T-helper 2 cell (primary cell): ENCODE measurements at regions not wholly inside any gene's neighbourhood (a gene's known extent, or its start where the extent isn't known, plus 50 kb on each side); places are given as distances from the start of the nearest gene placed in this dataset.

Experiments used
- DNase-seq, 5 experiments: peaks; one replicate each; pipeline versions ENCODE4 v3.0.0 to v3.0.0-alpha.2; 2012 to 2022

DNA sequence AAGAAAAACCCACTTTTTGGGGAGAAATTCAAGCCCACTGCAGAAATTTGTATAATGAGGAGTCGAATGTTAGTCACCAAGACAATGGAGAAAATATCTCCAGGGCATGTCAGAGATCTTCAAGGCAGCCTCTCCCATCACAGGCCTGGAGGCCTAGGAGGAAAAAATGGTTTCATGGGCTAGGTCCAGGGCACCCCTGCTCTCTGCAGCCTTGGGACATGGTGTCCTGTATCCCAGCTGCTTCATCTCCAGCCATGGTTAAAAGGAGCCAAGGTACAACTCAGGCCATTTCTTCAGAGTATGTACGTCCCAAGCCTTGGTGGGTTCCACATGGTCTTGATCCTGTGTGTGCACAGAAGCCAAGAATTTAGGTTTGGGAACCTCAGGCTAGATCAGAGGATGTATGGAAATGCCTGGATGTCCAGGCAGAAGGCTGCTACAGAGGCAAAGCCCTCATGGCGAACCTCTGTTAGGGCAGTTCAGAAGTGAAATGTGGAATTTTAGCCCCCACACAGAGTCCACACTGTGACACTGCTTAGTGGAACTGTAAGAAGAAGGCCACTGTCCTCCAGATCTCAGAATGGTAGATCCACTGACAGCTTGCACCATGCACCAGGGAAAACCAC, 561.4 kb downstream of the ISL1 start:
- no peak for DNase-seq

DNA sequence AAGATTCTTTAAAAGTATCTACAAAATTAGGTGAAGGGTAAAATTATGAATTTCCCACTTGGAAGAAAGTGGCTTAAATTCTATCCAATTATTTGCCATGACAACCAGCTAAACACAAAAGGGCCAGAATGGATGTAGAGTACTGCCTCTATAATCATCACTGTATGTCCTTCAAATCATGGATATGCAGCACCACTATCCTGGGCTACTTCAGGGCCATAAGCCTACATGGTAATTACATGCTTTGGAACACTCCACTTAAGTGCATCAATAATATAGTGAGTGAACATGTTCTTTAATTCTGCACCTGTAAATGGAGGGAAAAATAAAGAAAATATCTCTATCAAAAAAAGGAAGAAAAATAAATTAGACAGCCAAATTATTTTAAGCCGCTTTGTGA, 575.2 kb downstream of the ISL1 start:
- no peak for DNase-seq

DNA sequence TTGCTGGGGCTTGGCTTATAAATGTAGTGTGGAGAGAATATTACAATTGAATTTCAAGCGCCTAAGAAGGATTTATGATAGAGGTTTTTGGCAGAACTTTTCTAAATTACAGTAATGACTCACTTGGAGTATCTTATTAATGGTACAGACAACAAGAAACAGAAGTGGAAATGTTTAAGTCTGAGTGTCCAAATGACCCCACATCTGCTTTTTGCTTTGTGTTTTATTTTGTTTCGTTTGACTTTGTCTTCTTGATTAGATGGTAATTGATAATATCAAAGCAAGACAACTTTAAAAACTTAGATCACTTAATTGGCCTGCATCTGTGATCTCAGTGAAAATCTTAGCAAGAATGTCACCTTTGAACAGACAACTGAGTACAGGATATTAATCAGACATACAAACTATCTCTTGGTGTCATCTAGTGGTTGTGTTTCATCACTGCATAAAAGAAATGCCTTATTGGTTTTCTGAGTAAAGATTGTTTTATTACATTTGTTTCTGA, 577.4 kb downstream of the ISL1 start:
- no peak for DNase-seq

DNA sequence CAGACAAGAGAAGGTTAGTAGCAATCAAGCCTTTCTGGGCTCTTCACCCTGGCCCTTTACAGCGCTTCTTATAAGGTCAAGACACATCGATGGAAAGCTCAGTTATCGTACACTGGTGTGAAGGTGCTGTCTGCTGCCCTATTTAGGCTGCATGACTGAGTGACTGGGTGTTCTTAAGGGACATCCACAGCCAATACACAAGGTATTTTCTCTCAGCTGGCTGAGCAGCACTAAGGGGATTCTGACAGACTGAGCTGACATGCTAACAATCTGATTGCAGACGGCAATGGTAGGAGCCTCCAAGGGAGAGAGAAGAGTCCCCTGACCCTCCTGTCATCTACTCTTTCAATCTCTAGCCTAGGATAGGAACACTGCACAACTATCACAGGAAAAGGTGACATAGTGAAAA, 577.9 kb downstream of the ISL1 start:
- no peak for DNase-seq

DNA sequence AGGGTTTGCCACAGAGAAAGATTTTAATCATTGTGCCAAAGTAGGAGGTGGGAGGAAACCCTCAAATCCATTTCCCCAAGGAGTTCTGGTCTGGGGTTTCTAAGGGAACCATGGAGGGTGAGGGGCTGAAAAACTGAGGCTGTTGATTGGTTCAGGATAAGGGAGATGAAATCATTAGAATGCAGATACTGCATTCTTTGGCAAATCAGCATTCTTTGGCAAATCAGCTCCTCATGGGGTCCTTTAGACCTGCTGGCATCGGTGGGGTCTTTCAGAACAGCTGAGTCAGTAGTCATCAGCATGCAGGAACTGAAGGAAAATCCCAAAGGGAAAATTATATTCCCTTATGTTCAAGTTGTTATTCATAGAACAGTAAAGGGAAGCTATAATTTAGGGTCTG, 585.5 kb downstream of the ISL1 start:
- DNase-seq: no peak

DNA sequence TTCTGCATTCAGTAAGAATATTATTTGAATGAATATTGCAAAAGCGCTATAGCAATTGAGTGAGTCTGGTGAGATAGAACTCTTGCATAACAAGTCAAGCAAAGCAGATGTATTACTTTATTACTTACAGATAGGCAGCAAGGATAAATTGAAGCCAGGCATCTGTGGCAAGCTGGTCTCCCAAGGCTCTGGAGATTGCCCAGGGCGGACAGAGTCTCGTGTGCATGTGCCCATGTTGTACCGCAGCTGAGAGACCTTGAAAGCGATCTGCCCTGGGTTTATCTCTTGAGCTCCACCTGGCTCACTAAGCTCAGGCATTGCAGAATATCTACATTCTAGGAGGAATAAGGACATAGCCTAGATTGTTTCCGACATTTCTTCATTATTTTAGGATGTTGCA, 591.6 kb downstream of the ISL1 start:
- no peak for DNase-seq

DNA sequence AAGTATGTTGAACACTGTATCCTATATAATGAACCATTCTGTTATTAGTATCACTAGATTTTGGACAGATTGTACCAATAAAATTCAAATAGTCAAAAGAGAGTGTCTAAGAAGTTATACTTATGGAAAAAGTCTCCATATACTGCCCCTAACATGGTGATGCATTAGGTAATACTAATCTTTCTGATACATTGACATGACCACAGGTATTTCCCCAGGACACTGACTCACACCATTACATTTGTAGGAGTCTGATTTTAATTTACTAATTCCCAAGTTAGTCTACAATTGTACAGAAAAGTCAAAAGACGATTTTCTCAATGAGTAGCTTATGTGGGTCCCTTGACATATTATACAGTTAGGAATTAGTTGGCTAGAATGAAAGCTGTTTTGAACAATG, 593.8 kb downstream of the ISL1 start:
- no peak for DNase-seq

DNA sequence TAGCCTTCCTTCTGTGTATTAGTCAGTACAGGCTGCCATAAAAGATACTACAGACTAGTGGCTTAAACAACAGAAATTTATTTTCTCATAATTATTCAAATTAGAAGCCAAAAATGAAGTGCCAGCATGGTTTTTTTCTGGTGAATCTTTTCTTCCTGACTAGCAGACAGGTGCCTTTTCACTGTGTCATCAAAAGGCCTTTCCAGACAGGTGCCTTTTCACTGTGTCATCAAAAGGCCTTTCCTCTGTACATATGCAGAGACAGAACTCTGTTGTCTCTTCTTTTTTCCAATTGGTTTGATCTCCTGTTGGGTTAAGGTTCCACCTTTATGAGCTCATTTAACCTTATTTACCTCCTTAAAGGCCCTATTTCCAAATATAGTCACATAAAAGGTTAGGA, 599.9 kb downstream of the ISL1 start:
- no peak for DNase-seq

DNA sequence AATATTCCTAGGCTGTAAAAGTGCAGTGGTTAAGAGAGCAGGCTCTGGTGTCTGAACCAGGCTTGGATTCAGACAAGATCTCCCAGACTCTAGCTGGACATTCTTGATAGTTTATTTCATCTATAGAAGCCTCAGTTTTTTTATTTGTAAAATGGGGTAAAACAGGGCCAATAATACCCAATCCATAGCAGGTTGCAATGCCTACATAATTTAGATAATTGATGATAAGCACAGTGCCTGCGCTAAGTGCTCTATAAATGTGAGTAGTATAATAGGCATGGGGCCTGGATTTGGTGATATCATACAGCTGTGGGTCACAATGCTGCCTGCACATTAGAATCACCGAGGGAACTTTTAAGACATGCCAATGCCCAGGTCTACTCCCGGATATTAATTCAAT, 603.5 kb downstream of the ISL1 start:
- DNase-seq: no peak

DNA sequence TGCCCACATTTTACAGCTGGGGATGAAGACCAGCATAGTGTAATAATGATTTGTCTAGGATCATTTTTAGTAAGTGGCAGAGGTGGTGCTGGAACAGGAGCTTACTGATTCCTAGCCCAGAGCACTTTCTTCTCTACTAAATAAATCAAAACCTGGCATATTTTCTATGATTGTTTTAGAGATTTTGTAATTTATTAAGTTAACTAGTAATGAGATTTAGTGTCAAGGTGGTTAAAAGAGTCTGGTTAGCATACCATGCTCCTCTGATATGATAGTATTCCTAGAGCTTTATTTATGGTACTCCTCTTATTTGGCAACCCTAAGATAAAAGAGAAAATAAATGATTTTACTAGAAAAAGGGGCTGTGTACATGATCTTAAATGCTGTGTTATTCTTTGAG, 604.0 kb downstream of the ISL1 start:
- no peak for DNase-seq

DNA sequence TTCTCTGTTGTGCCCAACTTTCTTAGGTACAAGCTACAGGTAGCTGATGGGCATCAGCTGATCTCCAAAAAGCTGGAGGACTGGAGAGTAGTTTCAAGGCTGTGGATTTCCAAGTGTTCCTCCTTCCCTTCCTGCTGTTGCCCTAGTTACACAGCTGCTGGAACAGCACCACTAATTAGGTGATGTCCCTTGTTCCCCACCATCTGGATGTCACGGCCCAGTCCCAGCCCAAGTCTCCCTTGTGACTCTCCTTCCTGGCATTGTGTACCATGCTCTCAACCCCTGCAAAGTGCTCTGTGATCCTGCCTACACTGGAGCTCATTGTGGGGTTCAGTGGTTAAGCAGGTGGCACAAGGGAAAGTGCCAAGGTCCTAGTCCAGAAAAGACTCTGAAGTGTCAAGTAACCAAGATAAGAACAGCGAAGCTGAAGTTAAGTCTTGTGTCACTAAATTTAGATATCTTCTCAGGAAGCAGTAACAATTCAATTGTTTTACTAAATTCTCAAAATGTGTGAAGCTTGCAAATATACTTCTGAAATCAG, 604.5 kb downstream of the ISL1 start:
- DNase-seq: peak in 1 of 5 experiments; percentile 0

DNA sequence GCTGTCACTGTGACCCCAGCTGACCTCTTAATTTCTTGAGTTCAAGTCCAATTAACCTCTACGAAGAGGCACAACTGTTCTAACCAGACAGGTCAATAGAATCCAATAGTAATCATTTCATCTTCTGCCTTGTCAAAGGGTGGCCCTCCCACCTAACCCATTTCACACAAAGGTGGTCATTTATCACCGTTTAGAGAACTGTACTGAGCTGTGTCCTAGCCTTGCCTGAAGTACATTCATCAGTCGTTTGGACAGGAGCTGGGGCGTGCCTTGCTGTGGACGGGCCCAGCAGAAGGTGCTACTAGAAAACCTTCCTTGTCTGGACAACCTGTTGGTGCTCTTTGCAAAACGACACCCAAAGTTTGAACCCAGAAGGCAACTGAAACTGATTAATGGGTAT, 605.4 kb downstream of the ISL1 start:
- DNase-seq: no peak

DNA sequence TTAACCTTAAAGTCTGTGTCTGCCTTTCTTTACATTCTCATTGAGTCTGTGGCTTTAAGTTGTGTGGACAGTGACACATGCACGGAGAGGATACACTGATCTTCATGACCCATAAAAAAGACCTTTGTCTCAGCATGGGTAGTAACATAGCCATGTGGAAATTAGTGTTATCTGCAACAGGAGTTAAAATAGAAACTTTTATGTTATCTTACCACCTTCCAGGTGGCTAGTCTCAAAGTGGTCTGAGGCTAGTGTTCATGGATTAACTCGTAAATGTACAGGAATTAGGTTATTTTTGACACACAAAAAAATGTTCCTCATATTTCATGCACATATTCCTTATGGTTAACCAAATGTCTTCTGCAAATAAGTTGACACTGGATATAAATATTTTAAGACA, 607.0 kb downstream of the ISL1 start:
- DNase-seq: no peak

DNA sequence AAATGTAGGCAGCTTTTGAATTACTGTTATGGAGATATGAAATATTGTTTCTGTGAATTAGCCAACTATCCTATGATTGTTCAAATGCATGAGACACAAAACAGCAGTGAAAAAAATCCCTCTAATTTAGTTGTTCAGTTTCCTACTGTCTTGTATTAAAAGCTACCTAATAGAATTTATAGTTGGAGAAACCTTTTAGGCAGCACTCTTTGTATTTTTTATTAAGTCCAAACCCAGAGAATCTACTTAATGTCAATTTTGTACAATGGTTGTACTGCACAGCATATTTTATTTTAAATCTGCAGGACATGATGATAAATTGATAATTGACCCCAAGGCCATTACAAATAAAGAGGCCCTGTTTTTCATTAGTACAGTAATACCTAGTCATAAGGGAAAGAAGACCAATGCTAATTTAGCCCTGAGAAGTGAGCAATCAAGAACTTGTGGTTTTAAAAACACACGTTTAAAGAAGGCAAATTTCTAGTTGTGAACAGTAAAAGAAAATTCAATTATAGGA, 607.5 kb downstream of the ISL1 start:
- DNase-seq: no peak

DNA sequence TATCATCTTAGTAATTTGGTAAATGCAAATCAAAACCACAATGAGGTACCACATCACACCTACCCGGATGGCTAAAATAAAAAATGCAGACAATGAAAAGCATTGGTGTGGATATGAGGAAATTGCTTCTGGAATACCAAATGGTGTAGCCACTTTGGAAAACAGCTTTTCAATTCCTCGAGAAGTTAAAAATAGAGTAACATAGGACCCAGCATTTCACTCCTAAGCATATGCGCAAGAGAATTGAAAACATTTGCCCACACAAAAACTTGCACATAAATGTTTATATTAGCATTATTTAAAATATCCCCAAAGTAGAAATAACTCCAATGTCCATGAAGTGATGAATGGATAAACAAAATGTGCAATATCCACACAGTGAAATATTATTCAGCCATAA, 608.7 kb downstream of the ISL1 start:
- no peak for DNase-seq

DNA sequence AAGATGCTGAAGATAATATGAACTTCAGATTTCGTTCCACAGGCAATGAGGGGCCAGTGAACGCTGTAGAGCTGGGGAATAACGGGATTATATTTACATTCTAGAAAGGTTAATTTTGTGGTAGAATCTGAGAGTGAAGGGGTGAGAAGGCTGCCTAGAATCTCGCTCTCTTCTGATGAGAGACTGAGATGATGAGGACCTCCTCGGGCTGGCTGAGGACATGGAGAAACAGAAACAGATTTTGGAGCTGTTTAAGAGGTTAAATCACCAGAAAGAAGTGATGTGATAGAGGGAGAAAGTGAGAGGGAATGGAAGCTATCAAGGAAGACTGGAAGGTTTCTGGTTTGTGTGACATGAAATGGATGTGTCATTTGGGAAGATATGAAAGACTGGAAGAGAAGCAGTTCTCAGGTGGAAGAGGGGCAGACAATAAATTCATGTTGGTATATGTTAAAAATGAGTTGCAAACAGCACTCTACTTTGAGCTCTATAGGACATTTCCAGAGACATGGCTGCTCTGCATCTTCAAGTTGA, 612.6 kb downstream of the ISL1 start:
- DNase-seq: no peak

DNA sequence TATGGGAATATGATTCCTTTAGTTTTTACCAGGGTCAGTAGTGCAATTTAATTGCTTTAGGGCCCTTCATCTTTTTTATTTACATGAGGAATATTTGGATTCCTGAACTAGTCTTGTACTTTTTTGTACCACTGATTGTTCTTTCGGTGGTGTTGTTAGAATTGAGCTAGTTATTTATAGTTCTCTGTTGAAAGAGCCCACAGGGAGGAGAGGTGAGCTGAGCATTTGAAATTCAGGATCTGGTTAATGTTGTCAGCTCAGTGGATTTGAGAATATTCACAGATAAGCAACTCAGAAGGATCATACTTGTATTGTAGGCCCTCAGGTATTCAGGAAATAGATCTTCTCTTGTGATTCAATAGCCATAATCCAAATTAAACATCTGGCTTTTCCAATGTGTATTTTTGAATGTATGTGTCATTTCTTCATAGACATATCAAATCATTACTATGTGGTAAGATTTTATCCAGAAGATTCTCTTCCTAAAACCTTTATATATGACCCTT, 613.2 kb downstream of the ISL1 start:
- no peak for DNase-seq

DNA sequence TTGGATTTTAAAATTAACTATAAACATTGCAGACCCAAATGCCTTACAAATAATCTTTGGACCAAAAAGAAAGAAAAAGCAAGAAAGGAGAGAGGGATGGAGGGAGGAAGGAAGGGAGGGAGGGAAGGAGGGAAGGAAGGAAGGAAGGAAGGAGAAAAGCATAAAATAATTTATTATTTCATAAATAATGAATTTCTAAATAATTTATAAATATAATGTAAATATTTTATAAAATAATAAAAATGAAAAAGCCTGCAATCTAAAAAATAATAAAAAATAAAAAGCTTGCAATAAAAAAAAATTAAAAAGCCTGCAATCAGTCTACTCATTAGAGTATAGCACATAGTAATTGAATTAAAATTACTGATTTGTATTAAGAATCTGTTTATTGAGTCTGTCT, 614.3 kb downstream of the ISL1 start:
- DNase-seq: no peak

DNA sequence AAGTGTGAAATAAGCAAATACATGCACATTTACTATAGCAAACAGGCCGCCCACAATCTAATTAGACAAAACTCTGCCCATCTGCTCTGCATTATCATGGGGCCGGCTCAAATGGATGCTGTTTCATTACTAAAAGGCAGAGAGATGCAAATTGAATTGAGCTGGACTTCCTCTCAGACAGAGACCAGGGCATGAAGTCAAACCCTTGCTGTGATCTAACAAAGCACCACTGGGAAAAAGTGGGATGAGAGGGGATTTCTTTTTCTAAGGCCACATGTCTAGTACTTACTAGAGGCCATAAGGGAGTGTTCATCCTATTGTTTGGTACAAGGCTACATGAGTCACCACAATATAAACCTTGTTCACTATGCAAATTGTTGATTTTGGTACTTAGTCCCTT, 614.7 kb downstream of the ISL1 start:
- DNase-seq: no peak

DNA sequence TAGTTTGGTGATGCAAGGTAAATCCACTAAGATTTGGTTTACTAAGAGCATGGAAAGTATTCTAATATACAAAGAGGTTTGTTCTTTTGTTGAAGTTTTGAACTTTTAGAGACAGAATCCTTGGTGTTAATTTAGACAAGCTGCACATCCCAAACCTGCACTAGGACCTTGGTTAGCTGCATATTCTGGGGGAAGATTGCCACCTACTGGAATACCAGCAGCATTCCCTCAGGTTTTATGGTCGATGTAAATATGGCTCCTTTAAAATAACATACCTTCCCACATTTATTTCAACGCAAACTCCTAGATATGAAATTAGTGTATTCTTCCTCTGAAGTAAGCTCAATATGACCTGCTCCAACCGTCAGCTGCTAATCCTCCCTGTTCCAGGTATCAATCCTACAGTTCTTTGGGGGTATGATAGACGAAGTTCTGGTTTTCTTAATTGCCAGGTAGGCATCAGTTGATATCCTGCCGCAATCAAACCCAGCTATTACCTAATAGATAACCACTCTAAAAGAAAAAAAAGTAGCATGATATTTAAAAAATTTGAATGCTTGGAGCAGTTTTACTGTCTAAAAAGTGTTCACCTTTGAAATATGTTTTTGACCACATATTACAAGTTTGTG, 624.1 kb downstream of the ISL1 start:
- DNase-seq: no peak

DNA sequence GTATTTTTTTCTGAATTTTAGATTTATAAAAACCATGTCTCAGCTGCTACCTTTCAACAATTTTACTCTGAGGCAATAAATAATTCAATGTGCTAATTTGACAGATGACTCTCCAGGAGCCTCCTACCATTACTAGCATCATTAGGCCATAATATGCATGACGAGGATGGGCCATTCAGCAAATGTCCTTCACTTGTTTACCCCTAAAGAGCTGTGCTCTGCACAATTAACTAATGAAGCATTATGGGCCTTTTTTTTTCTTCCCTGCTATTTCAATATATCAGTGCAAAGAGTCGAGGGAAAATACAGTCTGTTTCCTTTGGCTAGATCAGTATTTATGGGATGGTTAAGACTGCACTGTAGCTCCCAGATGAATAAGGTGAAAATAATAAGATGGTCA, 627.2 kb downstream of the ISL1 start:
- no peak for DNase-seq

DNA sequence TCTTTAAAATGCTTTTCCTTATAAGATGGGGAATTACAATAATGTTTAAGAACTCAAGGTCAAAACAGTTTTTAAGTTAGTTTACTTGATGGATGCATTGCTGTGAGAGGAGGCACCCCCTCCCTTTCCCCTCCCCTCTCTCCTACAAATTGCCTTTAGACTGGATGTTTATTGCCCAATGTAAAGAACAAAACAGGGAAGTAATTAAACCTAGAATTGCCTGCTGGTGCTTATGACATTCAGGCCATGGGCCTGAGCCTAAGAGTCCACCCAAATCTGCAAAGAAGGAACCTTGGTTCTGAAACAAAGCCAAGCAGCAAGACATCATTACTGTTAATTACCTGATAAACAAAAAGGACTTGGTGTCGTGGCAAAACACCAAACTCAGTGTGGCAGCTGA, 630.3 kb downstream of the ISL1 start:
- no peak for DNase-seq

DNA sequence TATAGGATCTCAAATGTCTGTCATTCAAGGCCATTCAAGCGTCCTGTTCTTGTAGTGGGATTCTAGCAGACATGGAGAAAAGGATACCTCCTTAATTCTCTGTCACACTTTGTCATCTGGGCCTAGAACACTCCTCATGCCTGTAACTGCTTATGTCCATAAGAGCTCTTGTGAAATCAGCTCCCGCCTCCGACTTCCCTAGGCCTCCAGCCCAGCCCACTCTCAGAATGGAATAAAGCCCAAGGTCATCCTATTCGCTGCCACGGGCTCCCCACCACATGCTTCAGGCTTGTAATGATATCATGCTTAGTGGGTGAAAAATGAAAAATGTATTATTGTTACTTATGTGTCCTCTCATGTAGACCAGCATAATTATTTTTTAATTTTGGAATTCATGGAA, 632.5 kb downstream of the ISL1 start:
- no peak for DNase-seq

DNA sequence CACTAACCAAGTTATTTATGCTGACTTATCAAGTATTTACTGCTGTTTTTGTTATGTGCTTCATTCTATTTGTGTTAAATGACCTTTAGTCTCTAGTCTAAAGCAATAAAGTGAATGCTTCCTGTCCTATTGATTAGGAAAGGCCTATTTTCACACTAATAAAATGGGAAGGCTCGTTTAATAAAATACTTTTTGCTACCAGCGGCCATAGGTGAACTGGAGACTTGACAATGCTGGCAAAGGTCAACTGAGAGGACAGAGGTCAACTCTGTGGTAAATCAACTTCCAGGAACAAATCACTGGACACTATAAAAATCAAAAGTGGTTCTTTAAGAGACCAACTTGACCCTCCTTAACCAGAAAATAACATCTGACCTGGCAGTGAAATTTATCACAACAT, 634.3 kb downstream of the ISL1 start:
- DNase-seq: no peak
